GM12864 (cell line): ENCODE measurements at regions not wholly inside any gene's neighbourhood (a gene's known extent, or its start where the extent isn't known, plus 50 kb on each side); places are given as distances from the start of the nearest gene placed in this dataset.

Experiments used
- DNase-seq: peaks from one replicate; pipeline ENCODE4 v3.0.0-alpha.2; 2011; ENCODE audit warnings: low read depth
- H3K4me3 ChIP-seq: 2 replicates; pipeline ENCODE4 v1.5.1; 2011; ENCODE audit warnings: mild to moderate bottlenecking, low read depth, low read length, control low read depth
- TF ChIP-seq, protein P1 (sequence below): IDR thresholded peaks from 2 replicates; pipeline ENCODE4 v1.5.1; 2011; ENCODE audit warnings: low read depth, mild to moderate bottlenecking, moderate library complexity, low read length, control low read depth, inconsistent platforms; ENCODE audit errors: missing control alignments

DNA sequence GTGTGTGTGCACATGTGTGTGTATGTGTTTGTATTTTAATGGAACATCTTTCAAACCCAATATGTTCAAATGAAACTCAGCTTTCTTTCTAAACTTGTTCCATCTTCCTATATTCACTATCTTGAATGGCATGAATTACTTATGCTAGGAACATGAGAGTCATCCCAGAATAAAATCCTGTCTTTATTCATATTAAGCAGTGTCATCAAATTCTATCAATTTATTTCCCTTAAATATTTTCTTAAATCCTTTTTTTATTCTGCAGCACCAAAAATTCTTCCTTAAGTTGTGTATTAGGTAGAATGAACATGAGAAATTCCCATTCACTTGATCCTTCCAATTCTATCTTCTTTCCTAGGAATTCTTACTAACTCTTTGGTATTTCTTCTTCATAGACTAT, 146.6 kb upstream of the PCDH15 start:
- H3K4me3 ChIP-seq = no peak overlapping the region
- TF ChIP-seq, protein P1, sequence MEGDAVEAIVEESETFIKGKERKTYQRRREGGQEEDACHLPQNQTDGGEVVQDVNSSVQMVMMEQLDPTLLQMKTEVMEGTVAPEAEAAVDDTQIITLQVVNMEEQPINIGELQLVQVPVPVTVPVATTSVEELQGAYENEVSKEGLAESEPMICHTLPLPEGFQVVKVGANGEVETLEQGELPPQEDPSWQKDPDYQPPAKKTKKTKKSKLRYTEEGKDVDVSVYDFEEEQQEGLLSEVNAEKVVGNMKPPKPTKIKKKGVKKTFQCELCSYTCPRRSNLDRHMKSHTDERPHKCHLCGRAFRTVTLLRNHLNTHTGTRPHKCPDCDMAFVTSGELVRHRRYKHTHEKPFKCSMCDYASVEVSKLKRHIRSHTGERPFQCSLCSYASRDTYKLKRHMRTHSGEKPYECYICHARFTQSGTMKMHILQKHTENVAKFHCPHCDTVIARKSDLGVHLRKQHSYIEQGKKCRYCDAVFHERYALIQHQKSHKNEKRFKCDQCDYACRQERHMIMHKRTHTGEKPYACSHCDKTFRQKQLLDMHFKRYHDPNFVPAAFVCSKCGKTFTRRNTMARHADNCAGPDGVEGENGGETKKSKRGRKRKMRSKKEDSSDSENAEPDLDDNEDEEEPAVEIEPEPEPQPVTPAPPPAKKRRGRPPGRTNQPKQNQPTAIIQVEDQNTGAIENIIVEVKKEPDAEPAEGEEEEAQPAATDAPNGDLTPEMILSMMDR = no peak
- no peak for DNase-seq

DNA sequence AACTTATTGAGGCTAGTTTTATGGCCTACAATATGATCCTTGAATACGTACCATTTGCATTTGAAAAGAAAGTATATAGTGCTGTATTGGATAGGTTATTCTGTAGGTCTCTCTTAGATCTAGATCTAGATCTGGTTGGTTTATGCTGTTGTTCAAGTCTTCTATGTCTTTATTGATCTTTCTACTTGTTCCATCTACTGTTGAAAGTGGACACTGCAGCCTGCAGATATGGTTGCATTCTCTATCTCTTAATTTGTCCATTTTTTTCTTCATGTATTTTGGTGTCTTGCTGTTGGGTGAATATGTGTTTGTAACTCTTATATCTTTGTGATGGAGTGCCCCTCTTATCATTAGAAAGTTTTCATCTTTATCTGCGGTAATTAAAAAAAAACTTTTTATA, 139.4 kb upstream of the PCDH15 start:
- H3K4me3 ChIP-seq = no peak overlapping the region
- TF ChIP-seq, protein P1 = no peak
- no peak for DNase-seq

DNA sequence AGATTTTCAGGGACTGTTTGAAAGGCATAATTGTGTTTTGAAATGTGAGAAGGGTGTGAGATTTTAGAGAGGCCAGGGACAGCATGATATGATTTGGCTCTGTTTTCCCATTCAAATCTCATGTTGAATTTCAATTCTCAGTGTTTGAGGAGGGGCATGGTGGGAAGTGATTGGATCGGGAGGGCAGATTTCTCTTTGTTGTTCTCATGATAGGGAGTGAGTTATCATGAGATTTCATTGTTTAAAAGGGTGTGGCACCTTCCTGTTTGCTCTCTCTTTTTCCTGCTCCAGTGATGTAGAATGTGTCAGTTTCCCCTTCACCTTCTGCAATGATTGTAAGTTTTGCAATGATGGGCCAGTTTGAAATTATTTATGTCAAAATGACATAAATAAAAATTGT, 113.0 kb upstream of the PCDH15 start:
- H3K4me3 ChIP-seq = no peak overlapping the region
- TF ChIP-seq, protein P1 = no peak
- DNase-seq = no peak

DNA sequence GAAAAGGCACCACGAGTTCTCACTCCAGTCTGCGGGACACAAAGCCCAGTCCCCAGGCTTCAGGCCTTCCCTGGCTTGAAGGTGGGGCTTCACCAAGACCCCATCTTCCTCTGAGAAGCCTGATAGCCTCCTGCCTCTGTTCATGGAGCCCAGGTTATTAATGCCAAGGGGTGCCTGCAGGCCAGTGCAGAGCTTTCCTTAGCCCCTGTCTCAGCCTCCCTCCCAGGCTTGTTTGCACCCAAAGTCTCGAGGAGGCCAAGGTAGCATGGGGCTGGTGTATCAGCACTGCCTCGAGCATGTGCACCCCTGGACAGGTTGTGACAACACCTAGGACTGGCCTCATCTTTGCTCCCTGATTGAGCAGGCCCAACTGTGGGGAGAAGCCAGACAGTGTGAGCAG, 108.1 kb upstream of the PCDH15 start:
- H3K4me3 ChIP-seq = no peak overlapping the region
- TF ChIP-seq, protein P1 = no peak
- no peak for DNase-seq

DNA sequence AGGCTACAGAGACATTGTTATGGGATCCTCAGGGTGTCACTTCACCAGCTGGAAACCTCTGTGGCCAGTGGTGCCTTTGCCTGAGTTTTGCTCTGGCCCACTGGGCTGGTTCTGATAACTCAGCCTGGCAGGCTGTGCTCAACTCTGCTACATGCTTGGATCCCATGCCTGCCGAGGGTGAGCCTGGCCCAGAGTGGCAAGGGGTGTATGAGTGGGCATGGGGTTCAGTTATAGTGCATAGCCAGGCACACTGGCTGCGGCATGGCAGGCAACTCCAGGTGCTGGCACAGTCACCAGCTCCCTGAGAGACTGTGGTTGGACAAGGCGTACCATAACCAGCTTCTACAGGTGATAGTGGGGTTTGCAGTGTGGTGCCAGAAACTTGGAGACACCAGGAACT, 107.0 kb upstream of the PCDH15 start:
- TF ChIP-seq, protein P1 = no peak
- DNase-seq = no peak
- no peak overlapping the region for H3K4me3 ChIP-seq

DNA sequence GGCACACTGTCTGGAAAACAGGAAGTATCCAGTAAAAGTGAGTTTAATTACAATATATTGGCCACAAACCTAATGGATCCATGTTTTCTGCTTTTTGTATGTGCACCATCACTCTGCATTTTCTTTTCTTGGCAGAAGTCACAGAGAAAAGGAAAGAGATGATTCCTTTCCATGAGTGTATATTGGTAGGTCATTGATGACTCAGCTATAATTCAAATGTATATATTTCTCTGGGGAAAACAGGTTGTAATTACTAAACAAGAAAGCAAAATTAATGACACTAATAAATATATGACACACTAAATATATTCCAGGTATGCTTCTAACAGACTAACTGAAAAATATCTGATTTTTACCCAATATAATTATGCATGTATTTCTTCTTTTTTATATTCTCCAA, 105.9 kb upstream of the PCDH15 start:
- DNase-seq = no peak
- TF ChIP-seq, protein P1 = no peak
- no peak overlapping the region for H3K4me3 ChIP-seq

DNA sequence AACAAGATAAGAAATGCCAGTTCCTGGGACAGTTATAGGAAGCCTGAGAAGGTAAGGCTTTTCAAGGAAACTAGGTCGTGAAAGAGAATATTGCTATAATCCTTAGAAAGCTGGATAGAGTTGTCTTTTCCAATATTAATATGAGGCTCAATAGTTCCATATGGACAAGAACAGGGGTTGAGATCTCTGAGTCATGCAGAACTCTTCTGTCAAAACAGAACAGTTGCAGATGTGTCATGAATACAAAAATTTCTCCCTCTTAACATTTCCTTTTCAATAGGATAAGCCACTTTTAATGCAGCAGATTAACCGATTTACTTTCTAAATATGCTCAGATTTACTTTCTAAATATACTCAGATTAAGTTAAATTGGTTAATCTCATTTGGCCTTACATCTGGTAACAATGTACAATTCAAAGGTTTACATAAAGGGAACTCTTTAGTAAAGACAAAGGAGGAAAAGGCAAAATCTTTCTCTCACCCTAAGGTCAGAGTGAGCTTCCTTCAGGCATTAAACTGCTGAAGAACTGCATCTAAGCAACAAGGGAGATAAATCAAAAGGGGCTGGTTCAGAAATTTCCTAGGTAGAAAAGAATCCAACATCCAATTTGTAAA, 104.7 kb upstream of the PCDH15 start:
- H3K4me3 ChIP-seq = no peak overlapping the region
- TF ChIP-seq, protein P1 = no peak
- DNase-seq = no peak
